Gastrocnemius medialis (tissue), 4 donors: ENCODE measurements at regions not wholly inside any gene's neighbourhood (a gene's known extent, or its start where the extent isn't known, plus 50 kb on each side); places are given as distances from the start of the nearest gene placed in this dataset.

Experiments used
- ATAC-seq, 2 donors: fragments of 150-250 bp; one replicate each; pipeline ENCODE4 v1.9.1; 2016
- DNase-seq, 2 donors: peaks; one replicate each; pipeline ENCODE4 v3.0.0-alpha.2; 2019
- H3K27ac ChIP-seq, 4 donors: fragments of 200-600 bp; sonication (generic); 1 replicate in 1 of 4; 2 replicates in 3 of 4; pipeline ENCODE4 v1.5.1; 2016 to 2018; ENCODE audit warnings: mild to moderate bottlenecking in 2 of 4, moderate library complexity in 1 of 4
- H3K27me3 ChIP-seq, 3 donors: fragments of 200-600 bp; sonication (generic) in 2 of 3; 1 replicate in 1 of 3; 2 replicates in 2 of 3; pipeline versions ENCODE4 v1.5.1 to v1.6.0; 2016 to 2019; ENCODE audit warnings: mild to moderate bottlenecking in 1 of 3, moderate library complexity in 1 of 3
- H3K36me3 ChIP-seq, 2 donors: fragments of 200-600 bp; sonication (generic) in 1 of 2; one replicate each; pipeline ENCODE4 v1.5.1; 2017 to 2018
- H3K4me1 ChIP-seq, 2 donors: fragments of 200-600 bp; sonication (generic) in 1 of 2; one replicate each; pipeline ENCODE4 v1.5.1; 2016 to 2017; ENCODE audit warnings: mild to moderate bottlenecking in 2 of 2
- H3K4me3 ChIP-seq, 4 donors: fragments of 200-600 bp; sonication (generic) in 3 of 4; 1 replicate in 1 of 4; 2 replicates in 3 of 4; pipeline ENCODE4 v1.5.1; 2016 to 2019; ENCODE audit warnings: mild to moderate bottlenecking in 2 of 4
- H3K9me3 ChIP-seq, 3 donors: fragments of 200-600 bp; sonication (generic) in 2 of 3; 1 replicate in 1 of 3; 2 replicates in 2 of 3; pipeline ENCODE4 v1.5.1; 2016 to 2019
- POLR2A ChIP-seq, 2 donors: fragments of 450-650 bp; IDR thresholded peaks; one replicate each; pipeline ENCODE4 v1.6.1; 2017; ENCODE audit warnings: antibody characterized with exemption in 2 of 2, mild to moderate bottlenecking in 2 of 2, moderate library complexity in 2 of 2
- in situ Hi-C, 4 donors: fragments of 200-750 bp; cut with MboI; loops; one replicate each; pipeline versions ENCODE4 v1.15.0 to v1.8.0; 2017; ENCODE audit warnings: low sequenced_read_pairs in 4 of 4
- intact Hi-C: fragments of 100-400 bp; cut with DNase I; formaldehyde crosslinking; loops from one replicate; pipeline ENCODE4 v1.15.1; 2023; ENCODE audit warnings: low total_unique reads
- TF ChIP-seq, protein P1 (sequence below), 5 experiments: fragments of 450-650 bp in 3 of 5; fragments of 200-600 bp in 2 of 5; sonication (generic) in 2 of 5; IDR thresholded peaks in 4 of 5; conservative IDR thresholded peaks in 1 of 5; 1 replicate in 4 of 5; 2 replicates in 1 of 5; pipeline ENCODE4 v1.5.1; 2016 to 2019; ENCODE audit warnings: antibody characterized with exemption in 5 of 5, mild to moderate bottlenecking in 3 of 5, moderate library complexity in 3 of 5

GRCh38 chr5:68965926-68966325 is 127.9 kb upstream of the SLC30A5 start:
- Histone ChIP-seq H3K36me3 (no peaks in the 10 kb centered on the region), H3K4me1 (peaks cover 0 to 8% of the 10 kb centered on the region in 2 donors), H3K27me3 (no peaks in the 10 kb centered on the region), H3K27ac (no peak overlapping the region), H3K9me3 (no peaks in the 10 kb centered on the region), H3K4me3 (no peak overlapping the region)
- no peak for ATAC-seq
- in situ Hi-C loops (loop anchor here in 2 of 4 donors (10.0 to 25.0 kb wide), 2 partner anchors 679 to 681 kb away; no protein-coding TSS in a partner anchor), intact Hi-C loops (no loop called here)
- TF ChIP-seq POLR2A (IDR thresholded peaks at IDR 0.05), result no peak
- TF ChIP-seq, protein P1, sequence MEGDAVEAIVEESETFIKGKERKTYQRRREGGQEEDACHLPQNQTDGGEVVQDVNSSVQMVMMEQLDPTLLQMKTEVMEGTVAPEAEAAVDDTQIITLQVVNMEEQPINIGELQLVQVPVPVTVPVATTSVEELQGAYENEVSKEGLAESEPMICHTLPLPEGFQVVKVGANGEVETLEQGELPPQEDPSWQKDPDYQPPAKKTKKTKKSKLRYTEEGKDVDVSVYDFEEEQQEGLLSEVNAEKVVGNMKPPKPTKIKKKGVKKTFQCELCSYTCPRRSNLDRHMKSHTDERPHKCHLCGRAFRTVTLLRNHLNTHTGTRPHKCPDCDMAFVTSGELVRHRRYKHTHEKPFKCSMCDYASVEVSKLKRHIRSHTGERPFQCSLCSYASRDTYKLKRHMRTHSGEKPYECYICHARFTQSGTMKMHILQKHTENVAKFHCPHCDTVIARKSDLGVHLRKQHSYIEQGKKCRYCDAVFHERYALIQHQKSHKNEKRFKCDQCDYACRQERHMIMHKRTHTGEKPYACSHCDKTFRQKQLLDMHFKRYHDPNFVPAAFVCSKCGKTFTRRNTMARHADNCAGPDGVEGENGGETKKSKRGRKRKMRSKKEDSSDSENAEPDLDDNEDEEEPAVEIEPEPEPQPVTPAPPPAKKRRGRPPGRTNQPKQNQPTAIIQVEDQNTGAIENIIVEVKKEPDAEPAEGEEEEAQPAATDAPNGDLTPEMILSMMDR (IDR thresholded peaks at IDR 0.05 in 4 of 5, conservative IDR thresholded peaks at IDR 0.05 in 1 of 5), result no peak
- DNase-seq, result no peak

GRCh38 chr5:68966596-68966995 is 127.2 kb upstream of the SLC30A5 start:
- H3K27me3 ChIP-seq, result no peaks in the 10 kb centered on the region
- intact Hi-C loops, result no loop called here
- no peaks in the 10 kb centered on the region for H3K9me3 ChIP-seq
- in situ Hi-C loops, result loop anchor here in 2 of 4 donors (10.0 to 25.0 kb wide), 2 partner anchors 679 to 682 kb away; no protein-coding TSS in a partner anchor
- DNase-seq (no peak), ATAC-seq (no peak)
- no peak overlapping the region for H3K27ac ChIP-seq
- H3K36me3 ChIP-seq, result no peaks in the 10 kb centered on the region
- TF ChIP-seq, protein P1 (IDR thresholded peaks at IDR 0.05 in 4 of 5, conservative IDR thresholded peaks at IDR 0.05 in 1 of 5), result no peak
- no peak for TF ChIP-seq POLR2A (IDR thresholded peaks at IDR 0.05)
- no peak overlapping the region for H3K4me3 ChIP-seq
- peaks cover 0 to 8% of the 10 kb centered on the region in 2 donors for H3K4me1 ChIP-seq

- intact Hi-C loops, result no loop called here
- Histone ChIP-seq H3K4me3 (no peak overlapping the region), H3K27me3 (no peaks in the 10 kb centered on the region), H3K27ac (no peak overlapping the region), H3K9me3 (no peaks in the 10 kb centered on the region), H3K36me3 (no peaks in the 10 kb centered on the region), H3K4me1 (no peaks in the 10 kb centered on the region)
- in situ Hi-C loops, result loop anchor here in 2 of 4 donors (10.0 to 25.0 kb wide), 2 partner anchors 681 to 684 kb away; no protein-coding TSS in a partner anchor
- no peak for TF ChIP-seq POLR2A (IDR thresholded peaks at IDR 0.05)
- TF ChIP-seq, protein P1 (IDR thresholded peaks at IDR 0.05 in 4 of 5, conservative IDR thresholded peaks at IDR 0.05 in 1 of 5), result no peak
- ATAC-seq, result no peak
- DNase-seq, result no peak
These were observed 125.4 kb upstream of the SLC30A5 start for GRCh38 chr5:68968429-68968828.

DNA sequence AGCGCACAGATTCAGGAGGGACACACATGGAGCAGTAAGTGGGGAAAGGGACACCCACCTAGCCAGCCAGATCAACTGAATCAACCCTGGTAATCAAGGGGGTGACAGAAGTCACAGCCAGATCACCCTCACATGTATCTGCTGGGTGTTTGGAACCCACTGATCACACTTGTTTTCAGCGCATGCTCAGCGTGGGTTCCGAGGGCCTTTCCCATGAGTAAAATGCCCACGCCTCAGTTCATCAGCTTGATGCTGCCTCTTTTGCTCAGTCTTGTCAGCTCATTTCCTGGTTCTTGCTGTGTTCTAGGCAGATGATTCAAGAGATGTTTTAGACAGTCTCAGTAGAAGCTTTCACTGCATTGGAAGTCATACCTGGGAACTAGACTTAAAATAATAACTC is 123.2 kb upstream of the SLC30A5 start:
- H3K4me1 ChIP-seq, result no peaks in the 10 kb centered on the region
- no peaks in the 10 kb centered on the region for H3K9me3 ChIP-seq
- no peak overlapping the region for H3K27ac ChIP-seq
- in situ Hi-C loops (loop anchor here in 1 of 4 donors (25.0 kb wide), 1 partner anchor 683 kb away; no protein-coding TSS in a partner anchor), intact Hi-C loops (no loop called here)
- no peaks in the 10 kb centered on the region for H3K27me3 ChIP-seq
- H3K36me3 ChIP-seq, result no peaks in the 10 kb centered on the region
- no peak for DNase-seq
- ATAC-seq, result no peak
- H3K4me3 ChIP-seq, result no peak overlapping the region
- TF ChIP-seq, protein P1 (IDR thresholded peaks at IDR 0.05 in 4 of 5, conservative IDR thresholded peaks at IDR 0.05 in 1 of 5), result no peak
- TF ChIP-seq POLR2A (IDR thresholded peaks at IDR 0.05), result no peak

DNA sequence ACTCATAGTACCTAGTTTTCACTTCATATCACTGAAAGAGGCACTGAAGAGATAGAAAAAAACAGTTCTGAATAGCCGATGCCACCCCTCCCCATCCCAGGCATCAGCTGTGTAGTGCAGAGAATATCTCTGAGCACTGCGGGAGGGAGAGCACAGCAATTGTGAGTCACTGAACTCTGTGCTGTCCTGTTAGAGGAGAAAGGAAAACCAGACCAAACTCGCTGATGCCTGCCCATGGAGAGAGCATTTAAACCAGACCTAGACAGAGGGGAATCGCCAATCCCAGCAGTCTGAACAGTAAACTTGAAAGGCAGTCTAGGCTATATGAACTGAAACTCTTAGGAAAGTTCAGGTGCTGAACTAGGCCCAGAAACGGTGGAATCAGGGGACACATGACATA is 120.1 kb upstream of the SLC30A5 start:
- ATAC-seq (no peak), DNase-seq (no peak)
- Histone ChIP-seq H3K27me3 (no peaks in the 10 kb centered on the region), H3K4me3 (no peak overlapping the region), H3K4me1 (no peaks in the 10 kb centered on the region), H3K27ac (no peak overlapping the region), H3K9me3 (no peaks in the 10 kb centered on the region), H3K36me3 (no peaks in the 10 kb centered on the region)
- no peak for TF ChIP-seq POLR2A (IDR thresholded peaks at IDR 0.05)
- TF ChIP-seq, protein P1 (IDR thresholded peaks at IDR 0.05 in 4 of 5, conservative IDR thresholded peaks at IDR 0.05 in 1 of 5), result no peak
- intact Hi-C loops (no loop called here), in situ Hi-C loops (loop anchor here in 1 of 4 donors (25.0 kb wide), 1 partner anchor 686 kb away; no protein-coding TSS in a partner anchor)
